ENCODE measurements at regions not wholly inside any gene's neighbourhood (a gene's known extent, or its start where the extent isn't known, plus 50 kb on each side); places are given as distances from the start of the nearest gene placed in this dataset.

DNA sequence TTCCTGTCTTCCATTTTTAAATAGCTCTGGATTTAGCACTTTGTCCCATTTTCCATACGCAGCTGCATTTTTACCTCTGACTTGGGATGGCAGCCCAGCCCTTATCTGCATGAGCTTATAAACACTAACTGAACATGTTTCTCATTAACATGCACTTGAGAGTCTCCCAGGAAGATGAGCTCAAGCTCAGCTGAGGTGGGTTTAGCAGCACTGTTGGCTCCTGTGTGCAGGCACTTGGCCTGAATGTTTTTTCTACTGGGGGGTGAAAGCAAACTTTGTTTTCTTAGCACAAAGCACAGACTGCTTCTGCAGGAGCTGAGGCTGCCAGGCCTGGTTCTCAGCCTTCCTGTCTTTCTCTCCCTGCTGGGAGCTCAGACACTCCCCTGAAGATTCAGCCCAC is 1093.6 kb upstream of the AUTS2 start:
- TF ChIP-seq, protein P1, sequence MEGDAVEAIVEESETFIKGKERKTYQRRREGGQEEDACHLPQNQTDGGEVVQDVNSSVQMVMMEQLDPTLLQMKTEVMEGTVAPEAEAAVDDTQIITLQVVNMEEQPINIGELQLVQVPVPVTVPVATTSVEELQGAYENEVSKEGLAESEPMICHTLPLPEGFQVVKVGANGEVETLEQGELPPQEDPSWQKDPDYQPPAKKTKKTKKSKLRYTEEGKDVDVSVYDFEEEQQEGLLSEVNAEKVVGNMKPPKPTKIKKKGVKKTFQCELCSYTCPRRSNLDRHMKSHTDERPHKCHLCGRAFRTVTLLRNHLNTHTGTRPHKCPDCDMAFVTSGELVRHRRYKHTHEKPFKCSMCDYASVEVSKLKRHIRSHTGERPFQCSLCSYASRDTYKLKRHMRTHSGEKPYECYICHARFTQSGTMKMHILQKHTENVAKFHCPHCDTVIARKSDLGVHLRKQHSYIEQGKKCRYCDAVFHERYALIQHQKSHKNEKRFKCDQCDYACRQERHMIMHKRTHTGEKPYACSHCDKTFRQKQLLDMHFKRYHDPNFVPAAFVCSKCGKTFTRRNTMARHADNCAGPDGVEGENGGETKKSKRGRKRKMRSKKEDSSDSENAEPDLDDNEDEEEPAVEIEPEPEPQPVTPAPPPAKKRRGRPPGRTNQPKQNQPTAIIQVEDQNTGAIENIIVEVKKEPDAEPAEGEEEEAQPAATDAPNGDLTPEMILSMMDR (IDR thresholded peaks at IDR 0.05), result no peak
- H3K27me3 ChIP-seq, result no peaks in the 10 kb centered on the region
- no peak for DNase-seq (ENCODE audit: low spot score in 2 of 2)
- intact Hi-C loops (cut with DNase I), result no loop called here
- H3K4me1 ChIP-seq, result no peaks in the 10 kb centered on the region
- H3K4me3 ChIP-seq, result no peak overlapping the region
- H3K9me3 ChIP-seq, result no peaks in the 10 kb centered on the region
- no peaks in the 10 kb centered on the region for H3K36me3 ChIP-seq
- H3K27ac ChIP-seq, result no peak overlapping the region

DNA sequence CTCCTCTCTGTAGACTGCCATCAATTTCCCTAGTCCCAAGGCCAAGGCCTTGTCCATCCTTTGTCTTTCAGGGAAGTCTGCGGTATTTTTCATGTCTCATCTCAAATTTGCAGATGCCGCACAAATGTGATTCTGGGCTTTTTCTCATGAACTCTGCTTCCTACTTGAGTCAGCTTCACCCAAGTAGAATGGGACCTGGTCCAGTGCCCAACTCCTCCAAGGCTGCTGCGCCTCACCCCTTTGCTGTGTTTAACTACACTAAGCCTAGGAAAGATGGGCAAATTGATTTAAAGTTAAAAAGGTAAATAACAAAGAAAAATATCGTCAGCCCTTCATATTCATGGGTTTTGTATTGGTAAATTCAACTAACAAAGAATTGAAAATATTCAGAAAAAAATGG is 1092.6 kb upstream of the AUTS2 start:
- no peak overlapping the region for H3K27ac ChIP-seq
- H3K9me3 ChIP-seq, result no peaks in the 10 kb centered on the region
- intact Hi-C loops (cut with DNase I), result no loop called here
- no peaks in the 10 kb centered on the region for H3K4me1 ChIP-seq
- TF ChIP-seq, protein P1 (IDR thresholded peaks at IDR 0.05), result no peak
- H3K4me3 ChIP-seq, result no peak overlapping the region
- H3K27me3 ChIP-seq, result no peaks in the 10 kb centered on the region
- DNase-seq (ENCODE audit: low spot score in 2 of 2), result no peak
- H3K36me3 ChIP-seq, result no peaks in the 10 kb centered on the region

- no peaks in the 10 kb centered on the region for H3K36me3 ChIP-seq
- DNase-seq (ENCODE audit: low spot score in 2 of 2), result no peak
- no peaks in the 10 kb centered on the region for H3K9me3 ChIP-seq
- H3K27ac ChIP-seq, result no peak overlapping the region
- intact Hi-C loops (cut with DNase I), result no loop called here
- no peaks in the 10 kb centered on the region for H3K27me3 ChIP-seq
- TF ChIP-seq, protein P1 (IDR thresholded peaks at IDR 0.05), result no peak
- no peaks in the 10 kb centered on the region for H3K4me1 ChIP-seq
- no peak overlapping the region for H3K4me3 ChIP-seq
Observed at GRCh38 chr7:68507668-68508067, 1090.6 kb upstream of the AUTS2 start.

DNA sequence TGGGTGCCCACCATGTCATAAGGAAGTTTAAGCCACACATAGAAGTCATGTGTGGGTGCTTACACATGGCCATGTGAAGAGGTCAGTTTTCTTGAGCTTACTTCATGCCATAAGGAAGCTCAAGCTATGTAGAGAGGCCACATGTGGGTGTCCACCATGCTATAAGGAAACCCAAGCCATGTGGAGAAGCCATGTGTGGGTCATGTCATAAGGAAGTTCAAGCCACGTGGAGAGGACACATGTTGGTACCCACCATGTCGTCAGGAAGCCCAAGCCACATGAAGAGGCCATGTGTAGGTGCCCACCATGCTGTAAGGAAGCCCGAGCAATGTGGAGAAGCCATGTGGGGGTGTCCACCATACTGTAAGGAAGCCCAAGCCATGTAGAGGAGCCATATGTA is 1089.2 kb upstream of the AUTS2 start:
- Histone ChIP-seq H3K4me3 (no peak overlapping the region), H3K4me1 (no peaks in the 10 kb centered on the region), H3K27me3 (no peaks in the 10 kb centered on the region), H3K36me3 (no peaks in the 10 kb centered on the region), H3K9me3 (no peaks in the 10 kb centered on the region), H3K27ac (no peak overlapping the region)
- intact Hi-C loops (cut with DNase I), result no loop called here
- TF ChIP-seq, protein P1 (IDR thresholded peaks at IDR 0.05), result no peak
- no peak for DNase-seq (ENCODE audit: low spot score in 2 of 2)

DNA sequence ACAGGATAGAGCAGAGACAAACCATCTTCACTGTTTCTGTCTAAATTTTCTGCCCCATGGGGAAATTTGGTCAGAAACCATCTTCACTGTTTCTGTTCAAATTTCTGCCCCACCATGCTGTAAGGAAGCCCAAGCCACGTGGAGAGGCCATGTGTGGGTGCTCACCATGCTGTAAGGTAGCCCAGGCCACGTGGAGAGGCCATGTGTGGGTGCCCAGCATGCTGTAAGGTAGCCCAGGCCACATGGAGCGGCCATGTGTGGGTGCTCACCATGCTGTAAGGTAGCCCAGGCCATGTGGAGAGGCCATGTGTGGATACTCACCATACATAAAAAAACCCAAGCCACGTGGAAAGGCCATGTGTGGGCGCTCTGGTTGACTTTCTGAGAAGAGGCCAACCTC is 1088.7 kb upstream of the AUTS2 start:
- intact Hi-C loops (cut with DNase I), result no loop called here
- Histone ChIP-seq H3K9me3 (no peaks in the 10 kb centered on the region), H3K4me3 (no peak overlapping the region), H3K27ac (no peak overlapping the region), H3K4me1 (no peaks in the 10 kb centered on the region), H3K27me3 (no peaks in the 10 kb centered on the region), H3K36me3 (no peaks in the 10 kb centered on the region)
- DNase-seq (ENCODE audit: low spot score in 2 of 2), result no peak
- TF ChIP-seq, protein P1 (IDR thresholded peaks at IDR 0.05), result no peak

DNA sequence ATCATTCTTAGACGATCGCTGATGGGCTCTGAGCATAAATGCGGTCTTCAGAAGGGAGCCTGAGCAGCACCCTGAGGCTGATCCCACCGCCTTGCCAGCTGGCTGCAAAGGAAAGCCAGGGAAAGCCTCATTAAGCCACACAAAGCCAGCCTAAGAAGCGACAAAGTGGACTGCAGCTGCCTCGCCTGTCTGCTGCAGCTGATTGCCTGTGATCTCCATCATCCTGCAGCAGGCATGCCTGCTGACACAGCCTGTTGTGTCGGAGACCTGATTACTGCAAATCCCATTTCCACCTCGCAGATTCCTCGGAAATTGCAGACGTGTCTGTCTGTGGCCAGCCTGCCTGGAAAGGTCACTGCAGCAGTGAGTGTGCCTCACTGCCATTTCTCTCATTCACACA is 1087.0 kb upstream of the AUTS2 start:
- no peak for DNase-seq (ENCODE audit: low spot score in 2 of 2)
- H3K36me3 ChIP-seq, result no peaks in the 10 kb centered on the region
- no peaks in the 10 kb centered on the region for H3K4me1 ChIP-seq
- no peaks in the 10 kb centered on the region for H3K9me3 ChIP-seq
- no peak overlapping the region for H3K27ac ChIP-seq
- intact Hi-C loops (cut with DNase I), result no loop called here
- H3K4me3 ChIP-seq, result no peak overlapping the region
- H3K27me3 ChIP-seq, result no peaks in the 10 kb centered on the region
- TF ChIP-seq, protein P1 (IDR thresholded peaks at IDR 0.05), result no peak
